ENCODE measurements at regions not wholly inside any gene's neighbourhood (a gene's known extent, or its start where the extent isn't known, plus 50 kb on each side); places are given as distances from the start of the nearest gene placed in this dataset.

GRCh38 chr12:100716945-100717732 is 77.4 kb upstream of the ANO4 start:
- Histone ChIP-seq H3K79me2 (ENCODE audit: low read length) (no peaks in the 10 kb centered on the region), H2AFZ (ENCODE audit: low read length) (no peak overlapping the region)

GRCh38 chr12:100717733-100718067 is 76.9 kb upstream of the ANO4 start:
- no peak for DNase-seq
- Histone ChIP-seq H2AFZ (ENCODE audit: low read length) (no peak overlapping the region), H3K27me3 (replicated peaks; ENCODE audit: insufficient read depth, low read length) (peaks cover 4% of the 10 kb centered on the region; the same call in 1 of the 2 replicates), H4K20me1 (ENCODE audit: insufficient read depth, low read length) (no peaks in the 10 kb centered on the region), H3K9me3 (replicated peaks; ENCODE audit: insufficient read depth, low read length) (no peaks in the 10 kb centered on the region), H3K4me3 (ENCODE audit: low read length) (no peak overlapping the region), H3K4me2 (ENCODE audit: low read depth, low read length) (no peak overlapping the region), H3F3A (ENCODE audit: insufficient read depth, low read length) (no peaks in the 10 kb centered on the region; the same call in 1 of the 2 replicates), H3K36me3 (replicated peaks; ENCODE audit: insufficient read depth, low read length) (no peaks in the 10 kb centered on the region), H3K27ac (ENCODE audit: low read length) (no peak overlapping the region), H3K9me2 (replicated peaks; ENCODE audit: insufficient read depth, low read length) (no peaks in the 10 kb centered on the region), H3K79me2 (ENCODE audit: low read length) (no peaks in the 10 kb centered on the region), H3K9ac (ENCODE audit: low read length) (no peak overlapping the region), H3K4me1 (ENCODE audit: low read length) (peaks cover 18% of the 10 kb centered on the region)
- TF ChIP-seq EZH2 (optimal IDR thresholded peaks at IDR 0.05; ENCODE audit: low read depth, low read length) (no peak), EZH2phosphoT487 (IDR thresholded peaks at IDR 0.05; ENCODE audit: low read length) (no peak), CTCF (IDR thresholded peaks at IDR 0.05; ENCODE audit: low read length) (no peak)

More at GRCh38 chr12:100716945-100717732, 77.4 kb upstream of the ANO4 start:
- TF ChIP-seq CTCF (IDR thresholded peaks at IDR 0.05; ENCODE audit: low read length) (no peak), EZH2phosphoT487 (IDR thresholded peaks at IDR 0.05; ENCODE audit: low read length) (no peak), EZH2 (optimal IDR thresholded peaks at IDR 0.05; ENCODE audit: low read depth, low read length) (no peak)
- peaks cover 18% of the 10 kb centered on the region for H3K4me1 ChIP-seq (ENCODE audit: low read length)
- H3K4me2 ChIP-seq (ENCODE audit: low read depth, low read length) = no peak overlapping the region
- peaks cover 4% of the 10 kb centered on the region; the same call in 1 of the 2 replicates for H3K27me3 ChIP-seq (replicated peaks; ENCODE audit: insufficient read depth, low read length)
- no peaks in the 10 kb centered on the region for H3K9me3 ChIP-seq (replicated peaks; ENCODE audit: insufficient read depth, low read length)
- H3K4me3 ChIP-seq (ENCODE audit: low read length) = no peak overlapping the region
- no peak for DNase-seq
- H3K27ac ChIP-seq (ENCODE audit: low read length) = no peak overlapping the region
- no peaks in the 10 kb centered on the region; the same call in 1 of the 2 replicates for H3F3A ChIP-seq (ENCODE audit: insufficient read depth, low read length)
- H4K20me1 ChIP-seq (ENCODE audit: insufficient read depth, low read length) = no peaks in the 10 kb centered on the region
- H3K9ac ChIP-seq (ENCODE audit: low read length) = no peak overlapping the region
- H3K36me3 ChIP-seq (replicated peaks; ENCODE audit: insufficient read depth, low read length) = no peaks in the 10 kb centered on the region
- H3K9me2 ChIP-seq (replicated peaks; ENCODE audit: insufficient read depth, low read length) = no peaks in the 10 kb centered on the region

GRCh38 chr12:100718187-100718586 is 76.4 kb upstream of the ANO4 start:
- H3K27ac ChIP-seq (ENCODE audit: low read length) = no peak overlapping the region
- no peaks in the 10 kb centered on the region for H3K79me2 ChIP-seq (ENCODE audit: low read length)
- H3K4me2 ChIP-seq (ENCODE audit: low read depth, low read length) = no peak overlapping the region
- H3K36me3 ChIP-seq (replicated peaks; ENCODE audit: insufficient read depth, low read length) = no peaks in the 10 kb centered on the region
- no peak for TF ChIP-seq EZH2 (optimal IDR thresholded peaks at IDR 0.05; ENCODE audit: low read depth, low read length)
- TF ChIP-seq EZH2phosphoT487 (IDR thresholded peaks at IDR 0.05; ENCODE audit: low read length) = no peak
- TF ChIP-seq CTCF (IDR thresholded peaks at IDR 0.05; ENCODE audit: low read length) = no peak
- H3K9me3 ChIP-seq (replicated peaks; ENCODE audit: insufficient read depth, low read length) = no peaks in the 10 kb centered on the region
- no peak overlapping the region for H3K9ac ChIP-seq (ENCODE audit: low read length)
- no peak overlapping the region for H3K4me3 ChIP-seq (ENCODE audit: low read length)
- no peaks in the 10 kb centered on the region; the same call in 1 of the 2 replicates for H3F3A ChIP-seq (ENCODE audit: insufficient read depth, low read length)
- H3K9me2 ChIP-seq (replicated peaks; ENCODE audit: insufficient read depth, low read length) = no peaks in the 10 kb centered on the region
- H4K20me1 ChIP-seq (ENCODE audit: insufficient read depth, low read length) = no peaks in the 10 kb centered on the region
- peaks cover 4% of the 10 kb centered on the region; the same call in 1 of the 2 replicates for H3K27me3 ChIP-seq (replicated peaks; ENCODE audit: insufficient read depth, low read length)
- no peak overlapping the region for H2AFZ ChIP-seq (ENCODE audit: low read length)
- DNase-seq = no peak
- peaks cover 18% of the 10 kb centered on the region for H3K4me1 ChIP-seq (ENCODE audit: low read length)
